ENCODE measurements at regions not wholly inside any gene's neighbourhood (a gene's known extent, or its start where the extent isn't known, plus 50 kb on each side); places are given as distances from the start of the nearest gene placed in this dataset.

DNA sequence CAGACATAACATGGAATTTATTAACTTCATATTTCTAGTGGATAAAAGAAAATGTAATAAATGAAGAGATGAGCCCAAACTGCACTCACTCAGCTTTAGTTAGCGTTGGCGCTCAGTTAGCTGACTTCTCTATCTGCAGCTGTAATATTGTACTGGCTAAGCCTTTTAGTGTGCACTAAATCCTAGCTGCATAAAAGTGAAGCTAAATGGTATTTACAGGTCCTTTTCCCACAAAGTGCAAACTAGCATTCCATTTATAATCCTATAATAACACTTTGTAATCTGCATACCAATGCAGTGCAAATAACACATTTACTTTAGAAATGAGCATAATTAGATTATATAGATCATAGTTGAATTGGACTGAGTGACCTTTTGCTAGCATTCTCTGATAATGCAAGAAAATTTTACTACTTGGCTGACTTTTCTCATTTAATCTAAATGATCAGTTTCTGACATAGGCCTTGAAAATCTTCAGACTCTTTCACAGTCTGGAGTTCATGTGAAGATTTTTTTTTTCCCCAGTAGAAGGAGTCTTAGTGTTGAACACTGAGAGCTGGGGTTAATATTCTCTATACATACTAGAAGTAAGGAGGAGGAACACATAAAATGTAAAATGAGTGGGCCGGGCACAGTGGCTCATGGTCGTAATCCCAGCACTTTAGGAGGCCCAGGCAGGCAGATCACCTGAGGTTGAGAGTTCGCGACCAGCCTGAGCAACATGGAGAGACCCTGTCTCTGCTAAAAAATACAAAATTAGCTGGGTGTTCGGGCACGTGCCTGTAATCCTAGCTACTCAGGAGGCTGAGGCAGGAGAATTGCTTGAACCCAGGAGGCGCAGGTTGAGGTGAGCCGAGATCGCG, 1426.4 kb downstream of the PCDH9 start:
- no TSS peak for BruUV-seq (replicated peaks)
- Histone ChIP-seq H3K27ac (ENCODE audit: control insufficient read depth, insufficient read depth) (no peak overlapping the region), H3K79me2 (ENCODE audit: control insufficient read depth, insufficient read depth, low read length) (no peaks in the 10 kb centered on the region), H2AFZ (ENCODE audit: control insufficient read depth, low read depth, low read length) (no peak overlapping the region), H4K20me1 (ENCODE audit: control insufficient read depth, insufficient read depth) (no peaks in the 10 kb centered on the region), H3K4me3 (no peak overlapping the region), H3K4me2 (ENCODE audit: control insufficient read depth, insufficient read depth) (no peak overlapping the region), H3K36me3 (ENCODE audit: control insufficient read depth in 2 of 2, insufficient read depth in 2 of 2, low read length in 1 of 2) (no peaks in the 10 kb centered on the region), H3K9me3 (replicated peaks; ENCODE audit: control insufficient read depth, insufficient read depth, low read length) (no peaks in the 10 kb centered on the region), H3K9ac (ENCODE audit: control insufficient read depth, insufficient read depth, low read length) (no peak overlapping the region), H3K27me3 (replicated peaks in 1 of 2; ENCODE audit: control insufficient read depth in 2 of 2, insufficient read depth in 2 of 2, low read length in 1 of 2) (no peaks in the 10 kb centered on the region), H3K4me1 (ENCODE audit: control insufficient read depth, insufficient read depth, low read length) (no peaks in the 10 kb centered on the region)
- no peak for DNase-seq (ENCODE audit: low read depth, low spot score)
- no peak for FAIRE-seq
- intact Hi-C loops (cut with micrococcal nuclease; ENCODE audit: unreplicated experiment) (no loop called here), in situ Hi-C loops (cut with MboI) (loop anchor here (10.0 kb wide), 1 partner anchor 59 kb away; no protein-coding TSS in a partner anchor)
- no peak for ATAC-seq
- POLR2A ChIA-PET = no interaction called here
- RAD21 ChIA-PET (ENCODE audit: unreplicated experiment) = no interaction called here
- 52% methylated on average over 12 of the region's 12 CpGs for WGBS (ENCODE audit: insufficient coverage, insufficient replicate concordance, low lambda C conversion rate, missing lambda C conversion rate)
- CTCF ChIA-PET = no interaction called here
- SMC1A ChIA-PET (ENCODE audit: uncharacterized antibody, unreplicated experiment) = interaction anchor here (0.6 kb wide), 1 partner anchor 44 kb away, joined by 3 read pairs; no protein-coding TSS in a partner anchor
- TF ChIP-seq CTCF (IDR thresholded peaks at IDR 0.05 in 2 of 3, conservative IDR thresholded peaks at IDR 0.05 in 1 of 3; ENCODE audit: control insufficient read depth in 2 of 3, extremely low read depth in 1 of 3, insufficient read depth in 1 of 3, low read depth in 3 of 3, low read length in 3 of 3) (no peak), JUND (IDR thresholded peaks at IDR 0.05; ENCODE audit: low read depth, low read length) (no peak), CBFB (IDR thresholded peaks at IDR 0.05; ENCODE audit: low read depth) (no peak), RUNX3 (IDR thresholded peaks at IDR 0.05; ENCODE audit: low read length) (no peak), SP1 (IDR thresholded peaks at IDR 0.05; ENCODE audit: low read depth, low read length) (no peak), BHLHE40 (IDR thresholded peaks at IDR 0.05; ENCODE audit: borderline replicate concordance in 1 of 2, low read depth in 2 of 2, low read length in 1 of 2) (no peak), HDAC6 (IDR thresholded peaks at IDR 0.05; ENCODE audit: unreplicated experiment) (no peak), BCL11A (IDR thresholded peaks at IDR 0.05; ENCODE audit: low read depth, low read length) (no peak), NBN (IDR thresholded peaks at IDR 0.05) (no peak), BCLAF1 (IDR thresholded peaks at IDR 0.05) (no peak), KAT2A (conservative IDR thresholded peaks at IDR 0.05; ENCODE audit: control insufficient read depth, low read depth, low read length) (no peak), RFX5 (IDR thresholded peaks at IDR 0.05; ENCODE audit: low read depth, low read length) (no peak), MXI1 (IDR thresholded peaks at IDR 0.05; ENCODE audit: low read depth, low read length) (no peak), FOXM1 (IDR thresholded peaks at IDR 0.05; ENCODE audit: low read depth, low read length) (no peak)
